GM18907 (cell line): ENCODE measurements at regions not wholly inside any gene's neighbourhood (a gene's known extent, or its start where the extent isn't known, plus 50 kb on each side); places are given as distances from the start of the nearest gene placed in this dataset.
"Not testable (repeated sequence)": the region's sequence is repeated elsewhere in the genome, so short reads cannot be mapped to it uniquely, and the experiment has no call there.

Source experiments
- ATAC-seq: cut with Tn5 transposase; IDR thresholded peaks from one replicate; pipeline ENCODE4 v1.9.1; 2021; ENCODE audit warnings: mild to moderate bottlenecking, moderate library complexity; ENCODE audit not compliant: unreplicated experiment

GRCh38 chr11:35046681-35047080 lies 92.3 kb upstream of the CD44 start:
- ATAC-seq, result no peak

GRCh38 chr11:35047179-35047578 lies 91.8 kb upstream of the CD44 start:
- ATAC-seq, result no peak

- no peak for ATAC-seq
Observed at GRCh38 chr11:35047769-35048168, 91.2 kb upstream of the CD44 start.

DNA sequence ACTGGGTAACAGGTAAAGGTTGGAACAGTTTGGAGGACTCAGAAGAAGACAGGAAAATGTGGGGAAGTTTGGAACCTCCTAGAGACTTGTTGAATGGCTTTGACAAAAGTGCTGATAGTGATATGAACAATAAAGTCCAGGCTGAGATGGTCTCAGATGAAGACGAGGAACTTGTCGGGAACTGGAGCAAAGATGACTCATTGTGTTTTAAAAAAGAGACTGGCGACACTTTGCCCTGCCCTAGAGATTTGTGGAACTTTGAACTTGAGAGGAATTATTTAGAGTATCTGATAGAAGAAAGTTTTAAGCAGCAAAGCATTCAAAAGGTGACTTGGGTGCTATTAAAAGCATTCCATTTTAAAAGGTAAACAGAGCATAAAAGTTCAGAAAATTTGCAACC lies 90.6 kb upstream of the CD44 start:
- ATAC-seq, result not testable (repeated sequence)

- ATAC-seq, result peak; percentile 53
Observed at GRCh38 chr11:35049859-35050531, 89.0 kb upstream of the CD44 start.

DNA sequence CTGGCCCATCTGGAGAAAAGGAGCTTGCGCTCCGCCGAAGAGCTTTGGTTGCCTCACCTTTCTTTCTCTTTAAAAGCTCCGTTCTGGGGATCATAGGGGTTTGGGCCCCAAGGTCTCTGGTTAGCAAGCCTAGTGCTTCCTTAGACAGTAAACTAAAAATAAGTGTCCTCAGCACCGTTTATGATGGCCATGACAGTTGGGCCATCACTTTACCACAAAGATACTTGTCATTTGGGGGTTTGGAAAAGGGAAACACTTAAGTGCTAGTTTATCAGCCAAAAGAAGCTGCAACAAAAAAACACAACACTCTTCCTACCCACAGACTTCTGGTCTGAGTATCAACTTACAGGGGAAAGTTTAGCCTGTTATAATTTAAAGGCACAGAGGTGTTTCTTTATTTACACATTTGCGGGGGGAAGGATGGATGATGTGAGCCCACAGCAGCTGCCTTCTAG lies 88.4 kb upstream of the CD44 start:
- ATAC-seq, result peak; percentile 34

DNA sequence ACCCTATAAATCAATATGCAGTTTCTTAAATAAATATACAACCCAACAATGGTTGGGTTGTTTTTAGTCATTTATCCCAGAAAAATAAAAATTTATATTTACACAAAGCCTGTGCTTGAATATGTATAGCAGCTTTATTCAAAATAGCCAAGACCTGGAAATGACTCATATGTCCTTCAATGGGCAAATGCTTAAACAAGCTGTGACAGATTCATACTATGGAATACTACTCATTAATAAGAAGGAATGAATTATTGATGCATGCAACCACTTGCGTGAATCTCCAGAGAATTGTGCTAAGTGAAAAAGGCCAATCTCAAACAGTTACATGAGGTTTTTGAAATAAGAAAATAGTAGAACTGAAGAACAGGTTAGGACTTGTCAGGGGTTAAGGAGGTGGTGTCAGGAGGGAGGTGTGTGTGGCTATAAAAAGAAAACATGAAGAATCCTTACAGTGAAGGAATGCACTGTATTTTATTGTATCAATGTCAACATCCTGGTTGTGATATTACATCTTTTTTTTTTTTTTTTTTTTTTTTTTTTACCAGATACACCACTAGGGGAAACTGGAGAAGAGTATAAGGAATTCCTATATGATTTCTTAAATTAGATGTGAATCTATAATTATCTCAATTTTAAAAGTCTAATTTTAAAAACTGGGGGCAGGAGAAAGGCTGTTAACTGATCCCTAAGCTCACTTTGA lies 82.4 kb upstream of the CD44 start:
- ATAC-seq, result no peak

DNA sequence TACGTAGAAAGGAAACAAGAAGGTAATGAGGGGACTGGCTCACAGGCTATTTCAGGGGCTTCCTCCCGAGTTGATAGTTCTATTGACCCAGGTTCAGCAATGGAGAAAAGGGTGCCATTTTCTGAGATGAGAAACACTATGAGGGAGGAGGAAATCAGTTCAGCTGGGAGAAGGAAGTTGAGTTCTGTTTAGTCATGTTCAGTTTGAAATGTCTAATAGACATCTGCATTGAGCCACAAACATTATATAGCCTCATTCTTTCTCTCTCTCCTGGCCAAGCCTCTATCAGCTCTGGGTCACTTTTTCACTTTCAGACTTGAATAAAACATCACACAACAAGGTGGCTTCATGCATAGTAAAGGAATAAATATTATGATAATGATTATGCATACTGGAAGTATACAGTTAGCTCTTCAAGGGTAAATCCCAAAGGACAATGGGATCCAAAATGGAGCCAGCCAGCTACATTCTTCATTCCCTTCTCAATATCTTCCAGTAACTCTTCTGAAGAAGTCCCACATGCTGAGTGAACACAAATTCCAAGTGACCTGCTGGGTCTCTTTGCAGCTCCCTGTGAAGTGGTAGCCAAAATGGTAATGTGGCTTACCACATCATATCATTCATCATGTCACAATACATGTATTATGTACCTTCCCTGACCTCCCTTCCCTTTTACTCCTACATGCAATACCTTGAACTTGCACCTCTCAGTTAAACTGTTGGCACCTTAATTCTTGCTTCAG lies 80.9 kb upstream of the CD44 start:
- no peak for ATAC-seq

GRCh38 chr11:35058669-35059434 lies 80.1 kb upstream of the CD44 start:
- ATAC-seq, result no peak

GRCh38 chr11:35061516-35062440 lies 77.2 kb upstream of the CD44 start:
- no peak for ATAC-seq

GRCh38 chr11:35063488-35063931 lies 75.5 kb upstream of the CD44 start:
- no peak for ATAC-seq

- ATAC-seq, result no peak
Observed at GRCh38 chr11:35064114-35064800, 74.7 kb upstream of the CD44 start.

- no peak for ATAC-seq
Observed at GRCh38 chr11:35065566-35065965, 73.4 kb upstream of the CD44 start.

DNA sequence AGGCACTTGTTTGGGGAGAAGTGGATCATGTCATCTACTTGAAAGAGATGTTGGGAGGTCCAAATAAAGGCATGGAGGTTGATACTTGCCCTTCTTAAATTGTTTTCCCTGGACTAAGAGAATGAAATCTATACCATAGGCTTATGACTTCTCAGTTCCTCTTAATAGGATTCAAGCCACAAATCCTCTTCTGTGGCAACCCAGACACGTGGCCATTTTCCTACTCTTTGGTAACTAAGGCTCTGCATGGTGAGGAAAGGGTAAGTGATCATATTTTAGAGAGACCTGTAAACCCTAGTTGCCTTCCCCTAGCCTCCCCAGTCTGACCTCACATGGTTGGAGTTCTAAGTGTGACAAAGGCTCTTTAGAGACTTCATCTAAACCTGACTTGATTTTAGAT lies 72.9 kb upstream of the CD44 start:
- ATAC-seq, result no peak

DNA sequence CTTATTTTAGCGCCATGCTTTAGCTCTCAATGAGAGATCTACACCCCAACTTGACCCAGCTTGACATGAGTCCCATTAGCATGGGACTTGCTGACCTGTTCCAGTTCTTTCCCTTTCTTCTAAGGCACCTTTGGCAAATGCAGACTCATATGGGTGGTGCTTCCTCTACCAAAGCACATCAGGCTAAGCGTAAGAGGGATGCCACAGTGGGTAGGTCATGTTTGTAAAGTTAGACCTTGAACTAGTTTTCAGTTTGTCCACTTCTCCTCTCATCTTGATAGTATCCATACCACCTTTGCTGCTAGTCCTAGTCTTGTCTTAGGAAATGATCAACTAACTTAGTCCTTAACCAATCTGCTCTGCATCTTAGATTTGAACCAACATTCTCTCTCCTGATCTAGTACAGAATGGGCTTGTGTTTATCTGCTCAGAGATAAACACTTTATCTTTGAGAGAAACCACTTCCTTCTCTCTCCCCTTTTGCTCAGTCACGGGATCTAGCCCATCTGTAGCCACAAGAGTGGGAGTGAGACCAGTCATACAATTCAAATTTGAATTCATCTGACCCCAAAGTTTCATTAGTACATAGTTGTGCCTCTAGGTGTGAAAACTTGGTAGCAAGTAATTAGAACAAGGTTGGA lies 72.1 kb upstream of the CD44 start:
- peak; percentile 85 for ATAC-seq

- ATAC-seq, result no peak
Observed at GRCh38 chr11:35071722-35072121, 67.2 kb upstream of the CD44 start.

- no peak for ATAC-seq
Observed at GRCh38 chr11:35073691-35074419, 65.1 kb upstream of the CD44 start.
